Adrenal gland (tissue), 9 donors: ENCODE measurements at regions not wholly inside any gene's neighbourhood (a gene's known extent, or its start where the extent isn't known, plus 50 kb on each side); places are given as distances from the start of the nearest gene placed in this dataset.

Experiments used
- DNase-seq, 7 donors: peaks; one replicate each; pipeline ENCODE4 v3.0.0-alpha.2; 2019 to 2020
- H3K27ac ChIP-seq, 5 donors: fragments of 200-600 bp; sonication (generic) in 4 of 5; 1 replicate in 3 of 5; 2 replicates in 2 of 5; pipeline versions ENCODE4 v1.5.1 to v1.8.0; 2016 to 2020; ENCODE audit warnings: mild to moderate bottlenecking in 1 of 5
- H3K27me3 ChIP-seq: fragments of 200-600 bp; 2 replicates; pipeline ENCODE4 v1.8.0; 2021
- H3K36me3 ChIP-seq, 2 donors: fragments of 200-600 bp; replicated peaks in 1 of 2; 1 replicate in 1 of 2; 2 replicates in 1 of 2; pipeline versions ENCODE4 v1.5.1 to v1.8.0; 2018 to 2022
- H3K4me1 ChIP-seq, 2 donors: fragments of 200-600 bp; replicated peaks in 1 of 2; 1 replicate in 1 of 2; 2 replicates in 1 of 2; pipeline versions ENCODE4 v1.5.1 to v1.8.0; 2018 to 2021
- H3K4me3 ChIP-seq, 4 donors: fragments of 200-600 bp; sonication (generic) in 3 of 4; one replicate each; pipeline ENCODE4 v1.5.1; 2016 to 2018
- H3K9me3 ChIP-seq, 3 donors: fragments of 200-600 bp; sonication (generic) in 1 of 3; replicated peaks in 1 of 3; 1 replicate in 2 of 3; 2 replicates in 1 of 3; pipeline versions ENCODE4 v1.5.1 to v1.8.0; 2016 to 2021
- CTCF ChIP-seq, 6 experiments: fragments of 450-650 bp in 4 of 6; fragments of 200-600 bp in 2 of 6; sonication (generic) in 1 of 6; IDR thresholded peaks; 1 replicate in 5 of 6; 2 replicates in 1 of 6; pipeline versions ENCODE4 v1.5.1 to v1.8.0; 2016 to 2021; ENCODE audit warnings: antibody characterized with exemption in 6 of 6, mild to moderate bottlenecking in 2 of 6, moderate library complexity in 1 of 6
- POLR2A ChIP-seq, 2 donors: fragments of 450-650 bp; IDR thresholded peaks; one replicate each; pipeline ENCODE4 v1.6.1; 2017; ENCODE audit warnings: antibody characterized with exemption in 2 of 2, mild to moderate bottlenecking in 2 of 2, moderate library complexity in 1 of 2
- WGBS, 4 donors: extraction: QIAGEN DNeasy Blood & Tissue Kit in 2 of 4; methylation state at CpG; one replicate each; pipeline versions ENCODE4 v1.1.5 to v1.1.7; 2013 to 2017; 5-methylcytosine and 5-hydroxymethylcytosine counted together
- intact Hi-C, 2 donors: fragments of 100-400 bp; cut with DNase I; formaldehyde crosslinking; loops; one replicate each; pipeline versions ENCODE4 v1.14.1 to v1.15.0; 2022 to 2023
- donor health status: healthy with polysubstance abuse.
- donor health status: Bipolar disorder and iron deficiency.
- donor health status: DM: yes; HTN: yes; CAD: no.
- donor health status: DM: no; HTN: no; CAD: no.
- donor health status: DM: no; HTN: no; CAD: no.

DNA sequence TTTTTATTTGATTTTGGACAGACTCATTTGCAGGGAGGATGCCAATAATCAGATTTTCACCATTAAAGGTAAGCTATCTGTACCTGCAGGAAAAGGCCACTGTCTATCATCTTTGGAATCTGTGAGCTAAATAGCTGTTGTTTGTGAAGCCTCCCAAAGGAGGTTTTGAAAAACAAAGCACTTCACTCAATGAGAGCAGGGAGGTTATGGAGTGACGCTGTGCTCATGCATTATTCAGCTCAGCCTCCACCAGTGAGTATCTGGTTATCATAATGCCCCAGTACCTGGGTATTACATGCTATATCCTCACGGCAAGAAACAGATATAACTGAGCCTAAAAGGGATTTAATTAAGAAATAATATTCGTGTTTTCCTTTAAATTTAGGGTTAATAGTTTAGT is 189.6 kb upstream of the PIK3C3 start:
- H3K27ac ChIP-seq, result no peak overlapping the region
- no peak for DNase-seq
- intact Hi-C loops, result loop anchor here in 1 of 2 donors (10.0 kb wide), 1 partner anchor 139 kb away; no protein-coding TSS in a partner anchor
- H3K9me3 ChIP-seq, result no peaks in the 10 kb centered on the region
- TF ChIP-seq CTCF (IDR thresholded peaks at IDR 0.05) (no peak), POLR2A (IDR thresholded peaks at IDR 0.05) (no peak)
- H3K36me3 ChIP-seq, result no peaks in the 10 kb centered on the region
- WGBS, 4 donors, result 65 to 75% (median 69%) methylated on average over 3 of the region's 3 CpGs
- no peak overlapping the region for H3K4me3 ChIP-seq
- H3K27me3 ChIP-seq, result no peaks in the 10 kb centered on the region
- peaks cover 5 to 15% of the 10 kb centered on the region in 2 donors for H3K4me1 ChIP-seq

DNA sequence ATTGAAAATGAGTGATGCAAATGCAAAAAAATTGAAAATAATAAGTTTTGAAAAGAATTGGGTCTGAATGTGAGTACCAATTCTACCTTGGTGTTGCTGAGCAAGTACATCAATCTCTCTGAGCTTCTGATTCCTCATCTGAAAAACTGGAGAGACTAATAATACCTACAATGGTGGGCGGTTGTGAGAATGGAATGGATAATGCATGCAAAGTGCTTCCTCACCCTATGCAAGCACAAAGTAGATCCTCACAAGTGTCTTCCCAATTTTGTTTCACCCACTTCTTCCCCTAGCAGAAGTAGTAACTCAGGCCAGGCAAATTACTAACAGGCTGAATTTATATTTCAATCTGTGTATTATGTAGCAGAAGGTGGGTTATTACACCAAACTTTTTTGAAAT is 191.7 kb upstream of the PIK3C3 start:
- no peaks in the 10 kb centered on the region for H3K27me3 ChIP-seq
- WGBS, 4 donors, result 92 to 100% (median 93%) methylated on average over 1 of the region's 1 CpG
- TF ChIP-seq CTCF (IDR thresholded peaks at IDR 0.05), result no peak
- TF ChIP-seq POLR2A (IDR thresholded peaks at IDR 0.05), result no peak
- no peak overlapping the region for H3K27ac ChIP-seq
- H3K4me3 ChIP-seq, result no peak overlapping the region
- peaks cover 5 to 15% of the 10 kb centered on the region in 2 donors for H3K4me1 ChIP-seq
- DNase-seq, result no peak
- no peaks in the 10 kb centered on the region for H3K9me3 ChIP-seq
- no peaks in the 10 kb centered on the region for H3K36me3 ChIP-seq
- intact Hi-C loops, result loop anchor here in 1 of 2 donors (10.0 kb wide), 1 partner anchor 141 kb away; no protein-coding TSS in a partner anchor

DNA sequence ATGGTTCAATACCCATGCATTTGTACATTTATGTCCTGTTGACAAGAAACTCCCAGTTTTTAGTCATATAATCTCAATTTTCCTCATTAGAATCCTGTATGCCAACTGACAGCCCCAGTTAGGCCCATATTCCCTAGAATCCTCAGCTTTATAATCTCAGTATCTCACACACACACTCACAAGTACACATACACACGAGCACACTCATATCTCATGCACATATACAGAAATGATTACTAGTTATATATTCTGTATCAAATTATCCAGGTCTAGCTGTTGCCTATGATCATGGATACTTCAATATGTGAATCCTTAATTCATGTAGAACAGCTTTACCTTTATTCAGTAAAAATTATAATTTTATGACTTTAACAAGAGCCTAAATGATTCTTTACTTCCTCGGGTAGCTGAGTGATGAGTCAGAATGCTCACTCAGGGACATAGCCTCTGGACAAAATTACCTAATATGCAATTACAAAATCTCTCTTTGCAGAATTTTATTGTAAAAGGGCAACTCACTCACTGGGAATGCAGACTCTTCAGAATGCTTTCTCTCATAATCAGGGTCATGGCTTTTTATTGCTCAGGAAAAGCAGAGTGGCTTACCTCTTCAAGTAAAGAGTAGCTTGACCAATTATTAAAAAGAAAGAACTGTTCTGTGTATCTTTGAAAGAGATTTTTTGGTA is 193.6 kb upstream of the PIK3C3 start:
- 38 to 56% (median 44%) methylated on average over 2 of the region's 2 CpGs for WGBS, 4 donors
- H3K4me1 ChIP-seq, result peaks cover 5 to 15% of the 10 kb centered on the region in 2 donors
- TF ChIP-seq CTCF (IDR thresholded peaks at IDR 0.05) (no peak), POLR2A (IDR thresholded peaks at IDR 0.05) (peak in 1 of 2 donors; percentile 42)
- peak in 5 of 7 donors; percentile 16 to 53 (median 32) for DNase-seq
- no peaks in the 10 kb centered on the region for H3K36me3 ChIP-seq
- H3K9me3 ChIP-seq, result no peaks in the 10 kb centered on the region
- peak overlapping the region in 4 of 5 donors; percentile 59 to 75 (median 66) for H3K27ac ChIP-seq
- no peak overlapping the region for H3K4me3 ChIP-seq
- intact Hi-C loops, result loop anchor here in 1 of 2 donors (10.0 kb wide), 1 partner anchor 143 kb away; no protein-coding TSS in a partner anchor
- H3K27me3 ChIP-seq, result no peaks in the 10 kb centered on the region

DNA sequence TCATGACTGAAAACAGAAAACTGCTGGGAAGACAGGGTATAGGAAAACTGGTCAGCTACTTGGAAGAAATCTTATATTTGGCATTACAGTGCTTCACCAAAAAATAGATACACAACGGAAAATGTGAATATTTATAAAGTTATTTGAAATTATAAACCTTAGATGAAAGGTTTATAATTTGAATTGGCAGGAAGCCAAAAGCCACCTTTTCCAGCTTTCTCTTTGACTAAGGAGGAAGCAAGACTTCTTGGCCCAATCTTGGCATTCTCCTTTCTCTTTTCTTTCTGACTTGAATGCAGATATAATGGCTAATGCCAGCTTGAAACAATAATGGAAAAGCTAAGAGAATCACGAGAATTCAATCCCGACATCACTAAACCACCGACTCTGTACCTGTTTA is 196.5 kb upstream of the PIK3C3 start:
- intact Hi-C loops, result no loop called here
- DNase-seq, result no peak
- Histone ChIP-seq H3K9me3 (no peaks in the 10 kb centered on the region), H3K27ac (no peak overlapping the region), H3K36me3 (no peaks in the 10 kb centered on the region), H3K4me3 (no peak overlapping the region), H3K4me1 (peaks cover 5 to 15% of the 10 kb centered on the region in 2 donors), H3K27me3 (no peaks in the 10 kb centered on the region)
- WGBS, 4 donors, result 89 to 91% (median 89%) methylated on average over 4 of the region's 4 CpGs
- TF ChIP-seq CTCF (IDR thresholded peaks at IDR 0.05) (no peak), POLR2A (IDR thresholded peaks at IDR 0.05) (no peak)
